IMR-90 (cell line): ENCODE measurements at regions not wholly inside any gene's neighbourhood (a gene's known extent, or its start where the extent isn't known, plus 50 kb on each side); places are given as distances from the start of the nearest gene placed in this dataset.

Experiments used
- ATAC-seq: fragments of 200-7000 bp; cut with Tn5 transposase; 2 replicates; pipeline ENCODE4 v1.9.1; 2020; ENCODE audit warnings: low read depth, mild to moderate bottlenecking, moderate library complexity
- BruUV-seq: library from RNA; stranded (reverse); fragments of 400-500 nt; replicated peaks from 2 replicates; lab custom pipeline; 2021; lab: Mats Ljungman, UMichigan
- CTCF ChIA-PET: fragments of 300-600 bp; formaldehyde crosslinking; extraction: SDS; loops from one replicate; lab custom pipeline; 2021; ENCODE audit warnings: antibody characterized with exemption; lab: Yijun Ruan, JAX
- POLR2A ChIA-PET: fragments of 300-600 bp; sonication (Branson Sonifier 250); formaldehyde crosslinking; loops from one replicate; lab custom pipeline; 2022; ENCODE audit warnings: antibody characterized with exemption; ENCODE audit not compliant: unreplicated experiment; lab: Charles Lee
- DNase-seq: peaks from one replicate; pipeline ENCODE4 v3.0.0; 2013
- H2AFZ ChIP-seq: replicated peaks from 2 replicates; pipeline ENCODE3; 2013; ENCODE audit warnings: low read length, mild to moderate bottlenecking; ENCODE audit not compliant: poor library complexity
- H2AK5ac ChIP-seq: 2 replicates; pipeline ENCODE4 v1.6.1; 2013; ENCODE audit warnings: low read depth, low read length, inconsistent platforms
- H2AK9ac ChIP-seq: replicated peaks from 2 replicates; pipeline ENCODE3; 2013; ENCODE audit warnings: mild to moderate bottlenecking, low read depth, low read length, moderate library complexity; ENCODE audit not compliant: poor library complexity
- H2BK120ac ChIP-seq: 2 replicates; pipeline ENCODE4 v1.6.1; 2013; ENCODE audit warnings: low read depth, low read length, inconsistent platforms
- H2BK15ac ChIP-seq: 3 replicates; pipeline ENCODE4 v1.6.1; 2013; ENCODE audit warnings: low read depth, low read length, inconsistent platforms
- H2BK20ac ChIP-seq: 2 replicates; pipeline ENCODE4 v1.6.1; 2013; ENCODE audit warnings: low read depth, mild to moderate bottlenecking, inconsistent platforms, low read length, moderate library complexity
- H2BK5ac ChIP-seq: 2 replicates; pipeline ENCODE4 v1.6.1; 2013; ENCODE audit warnings: mild to moderate bottlenecking, low read depth, low read length, inconsistent platforms; ENCODE audit not compliant: poor library complexity, severe bottlenecking
- H3K14ac ChIP-seq: replicated peaks from 2 replicates; pipeline ENCODE4 v1.6.1; 2013; ENCODE audit warnings: low read depth, low read length, inconsistent platforms
- H3K18ac ChIP-seq: 2 replicates; pipeline ENCODE4 v1.6.1; 2013; ENCODE audit warnings: low read depth, low read length, control low read depth
- H3K23ac ChIP-seq: 2 replicates; pipeline ENCODE4 v1.6.1; 2013; ENCODE audit warnings: low read depth, low read length, inconsistent platforms
- H3K27ac ChIP-seq: 2 replicates; pipeline ENCODE4 v1.5.1; 2013; ENCODE audit warnings: mild to moderate bottlenecking, control low read depth, low read length; ENCODE audit not compliant: insufficient read depth
- H3K27me3 ChIP-seq: 2 replicates; pipeline ENCODE4 v1.6.1; 2013; ENCODE audit warnings: low read length; ENCODE audit not compliant: control insufficient read depth, insufficient read depth
- H3K36me3 ChIP-seq: 2 replicates; pipeline ENCODE4 v1.6.1; 2013; ENCODE audit warnings: low read length, mixed read lengths; ENCODE audit not compliant: control insufficient read depth, insufficient read depth
- H3K4ac ChIP-seq: 2 replicates; pipeline ENCODE4 v1.6.1; 2013; ENCODE audit warnings: low read depth, low read length, inconsistent platforms
- H3K4me1 ChIP-seq: 2 replicates; pipeline ENCODE4 v1.6.1; 2013; ENCODE audit warnings: low read length, mixed read lengths; ENCODE audit not compliant: control insufficient read depth, insufficient read depth
- H3K4me2 ChIP-seq: 2 replicates; pipeline ENCODE4 v1.6.1; 2013; ENCODE audit warnings: low read depth, mild to moderate bottlenecking, control low read depth, low read length, moderate library complexity
- H3K4me3 ChIP-seq: 2 replicates; pipeline ENCODE4 v1.5.1; 2013; ENCODE audit warnings: low read depth, mild to moderate bottlenecking, control low read depth, low read length, moderate library complexity; ENCODE audit not compliant: insufficient read depth
- H3K56ac ChIP-seq: 2 replicates; pipeline ENCODE4 v1.6.1; 2013; ENCODE audit warnings: low read length, inconsistent platforms; ENCODE audit not compliant: insufficient read depth; ENCODE audit errors: extremely low read depth
- H3K79me1 ChIP-seq, 2 experiments: 2 replicates each; pipeline ENCODE4 v1.6.1; 2013; ENCODE audit warnings: low read length in 2 of 2, inconsistent platforms in 1 of 2, low read depth in 1 of 2
- H3K9ac ChIP-seq: 2 replicates; pipeline ENCODE4 v1.6.1; 2013; ENCODE audit warnings: low read depth, low read length, control low read depth
- H3K9me1 ChIP-seq: 2 replicates; pipeline ENCODE4 v1.6.1; 2013; ENCODE audit warnings: low read length, inconsistent platforms; ENCODE audit not compliant: insufficient read depth
- H3K9me3 ChIP-seq: 2 replicates; pipeline ENCODE4 v1.6.1; 2013; ENCODE audit warnings: low read length; ENCODE audit not compliant: control insufficient read depth, insufficient read depth
- H4K20me1 ChIP-seq: 2 replicates; pipeline ENCODE4 v1.6.1; 2013; ENCODE audit warnings: low read length, inconsistent platforms; ENCODE audit not compliant: insufficient read depth
- H4K5ac ChIP-seq: 2 replicates; pipeline ENCODE4 v1.6.1; 2013; ENCODE audit warnings: mild to moderate bottlenecking, low read depth, low read length, control low read depth
- H4K8ac ChIP-seq, 2 experiments: 2 replicates each; pipeline ENCODE4 v1.6.1; 2013; ENCODE audit warnings: low read depth in 2 of 2, low read length in 2 of 2, control low read depth in 1 of 2, inconsistent platforms in 1 of 2
- H4K91ac ChIP-seq: 2 replicates; pipeline ENCODE4 v1.6.1; 2013; ENCODE audit warnings: low read depth, low read length, inconsistent platforms; ENCODE audit not compliant: insufficient read depth
- CEBPB ChIP-seq: IDR thresholded peaks from 2 replicates; pipeline ENCODE4 v1.6.1; 2012; ENCODE audit warnings: low read depth, low read length, improper control_type of control experiment
- CHD1 ChIP-seq: IDR thresholded peaks from 2 replicates; pipeline ENCODE4 v1.6.1; 2012; ENCODE audit warnings: low read depth, low read length, improper control_type of control experiment
- CTCF ChIP-seq: conservative IDR thresholded peaks from 2 replicates; pipeline ENCODE4 v1.5.1; 2012; ENCODE audit warnings: mild to moderate bottlenecking, low read depth, low read length, improper control_type of control experiment
- POLR2A ChIP-seq: IDR thresholded peaks from 2 replicates; pipeline ENCODE4 v1.6.1; 2012; ENCODE audit warnings: mild to moderate bottlenecking, low read depth, low read length
- RAD21 ChIP-seq: IDR thresholded peaks from 2 replicates; pipeline ENCODE4 v1.6.1; 2012; ENCODE audit warnings: low read length, improper control_type of control experiment
- RCOR1 ChIP-seq: IDR thresholded peaks from 2 replicates; pipeline ENCODE4 v1.6.1; 2012; ENCODE audit warnings: mild to moderate bottlenecking, low read length, improper control_type of control experiment; ENCODE audit not compliant: insufficient replicate concordance
- RFX5 ChIP-seq: IDR thresholded peaks from 2 replicates; pipeline ENCODE4 v1.8.0; 2012; ENCODE audit warnings: low read depth, mild to moderate bottlenecking, low read length, moderate library complexity
- WGBS, 2 experiments: methylation state at CpG; one replicate each; pipeline versions ENCODE4 v1.1.5 to v1.1.7; 2013; ENCODE audit warnings: missing lambda C conversion rate in 2 of 2; ENCODE audit not compliant: insufficient read length in 1 of 2; ENCODE audit errors: extremely low coverage in 2 of 2; 5-methylcytosine and 5-hydroxymethylcytosine counted together
- dilution Hi-C: fragments of 300-500 bp; cut with HindIII; formaldehyde crosslinking; loops from one replicate; pipeline ENCODE4 v1.14.3; 2018; ENCODE audit warnings: low sequenced_read_pairs; ENCODE audit not compliant: unreplicated experiment
- in situ Hi-C: fragments of 300-500 bp; cut with MboI; formaldehyde crosslinking; loops from 3 replicates; pipeline ENCODE4 v1.14.3; 2019; ENCODE audit warnings: low sequenced_read_pairs, inconsistent platforms, mixed read lengths
- intact Hi-C: fragments of 100-400 bp; cut with micrococcal nuclease; formaldehyde crosslinking; loops from 2 replicates; pipeline ENCODE4 v1.10.0; 2022

GRCh38 chr2:51997571-51997970 is 965.6 kb upstream of the NRXN1 start:
- Histone ChIP-seq H2BK120ac (peak overlapping the region; percentile 42; the same call in 1 of the 2 replicates), H3K27me3 (no peaks in the 10 kb centered on the region), H4K91ac (peak overlapping the region; percentile 11; the same call in 1 of the 2 replicates), H4K8ac (no peak overlapping the region), H3K36me3 (no peaks in the 10 kb centered on the region), H3K9ac (no peak overlapping the region), H3K4me2 (no peak overlapping the region), H2AK9ac (no peak overlapping the region), H2BK5ac (no peak overlapping the region), H4K20me1 (no peaks in the 10 kb centered on the region), H4K5ac (no peak overlapping the region), H3K14ac (0 out of 2 replicates have a peak overlapping the region, but pooled peaks have one; percentile 14), H3K4ac (peak overlapping the region; percentile 3; the same call in 1 of the 2 replicates), H3K27ac (no peak overlapping the region), H2BK15ac (no peak overlapping the region; the same call in 2 of the 3 replicates), H3K9me1 (peaks cover 11% of the 10 kb centered on the region; the same call in 1 of the 2 replicates), H2AK5ac (no peak overlapping the region), H2AFZ (no peak overlapping the region), H3K4me1 (peaks cover 6% of the 10 kb centered on the region), H3K23ac (no peak overlapping the region), H2BK20ac (peak overlapping the region; percentile 21; the same call in 1 of the 2 replicates), H3K4me3 (no peak overlapping the region), H3K9me3 (no peaks in the 10 kb centered on the region), H3K18ac (peak overlapping the region; percentile 35; the same call in 1 of the 2 replicates), H3K79me1 (no peaks in the 10 kb centered on the region), H3K56ac (no peak overlapping the region)
- no peak for ATAC-seq
- POLR2A ChIA-PET: no interaction called here
- intact Hi-C loops (loop anchor here (5.0 to 10.0 kb wide), 3 partner anchors 275 to 1443 kb away; no protein-coding TSS in a partner anchor), in situ Hi-C loops (loop anchor here (25.0 kb wide), 1 partner anchor 1460 kb away; no protein-coding TSS in a partner anchor), dilution Hi-C loops (no loop called here)
- CTCF ChIA-PET: no interaction called here
- no TSS peak for BruUV-seq
- no peak for DNase-seq
- no CpG with 5 or more reads among the region's 2 CpGs for WGBS, 2 experiments
- TF ChIP-seq CHD1 (no peak), RFX5 (no peak), CEBPB (no peak), RCOR1 (no peak), POLR2A (no peak), RAD21 (peak; percentile 12; the same call in 1 of the 2 replicates), CTCF (no peak)
